GM21529 (cell line): ENCODE measurements at regions not wholly inside any gene's neighbourhood (a gene's known extent, or its start where the extent isn't known, plus 50 kb on each side); places are given as distances from the start of the nearest gene placed in this dataset.

Source experiments
- ATAC-seq: cut with Tn5 transposase; IDR thresholded peaks from one replicate; pipeline ENCODE4 v1.9.1; 2021; ENCODE audit not compliant: unreplicated experiment

GRCh38 chr21:27145134-27145798, 178.4 kb upstream of the ADAMTS5 start:
- ATAC-seq: no peak

DNA sequence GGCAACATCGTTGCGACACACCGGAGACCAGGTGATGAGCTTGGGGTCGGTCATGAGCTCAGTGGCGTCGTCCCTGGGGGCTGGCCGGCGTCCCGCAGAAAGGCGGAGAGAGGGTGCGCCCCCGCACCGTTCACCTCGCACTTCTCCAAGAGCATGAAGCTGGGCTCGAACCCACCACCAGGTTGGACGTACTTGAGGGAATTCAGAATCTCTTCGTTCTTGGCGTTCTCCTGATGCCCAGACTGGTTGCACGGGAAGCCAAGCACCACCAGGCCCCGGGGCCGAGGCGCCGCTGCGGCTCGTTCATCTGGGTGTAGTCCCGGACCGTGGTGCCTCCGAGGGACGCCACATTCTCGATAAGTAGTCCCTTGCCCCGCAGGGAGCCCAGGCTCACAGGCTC, 176.6 kb upstream of the ADAMTS5 start:
- no peak for ATAC-seq

DNA sequence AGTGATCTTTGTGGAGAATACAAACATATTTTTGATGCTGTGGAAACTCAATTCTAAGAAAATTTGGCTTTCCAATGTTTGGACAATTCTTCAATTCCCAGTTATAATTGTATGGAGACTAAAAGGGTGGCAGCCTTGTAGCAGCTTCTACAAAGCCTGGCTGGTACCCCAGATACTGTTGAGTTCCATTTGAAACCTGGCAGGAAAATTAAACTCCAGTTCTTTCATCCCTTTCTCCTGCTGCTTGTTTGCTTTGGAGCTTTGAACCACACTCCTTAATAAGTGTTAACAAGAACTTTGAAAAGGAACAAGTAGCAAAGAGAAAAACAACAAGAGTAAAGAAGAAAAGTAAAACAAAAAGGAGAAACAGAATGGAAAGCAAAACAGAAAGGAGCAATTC, 172.6 kb upstream of the ADAMTS5 start:
- ATAC-seq: no peak

GRCh38 chr21:27134516-27134915, 167.6 kb upstream of the ADAMTS5 start:
- no peak for ATAC-seq

DNA sequence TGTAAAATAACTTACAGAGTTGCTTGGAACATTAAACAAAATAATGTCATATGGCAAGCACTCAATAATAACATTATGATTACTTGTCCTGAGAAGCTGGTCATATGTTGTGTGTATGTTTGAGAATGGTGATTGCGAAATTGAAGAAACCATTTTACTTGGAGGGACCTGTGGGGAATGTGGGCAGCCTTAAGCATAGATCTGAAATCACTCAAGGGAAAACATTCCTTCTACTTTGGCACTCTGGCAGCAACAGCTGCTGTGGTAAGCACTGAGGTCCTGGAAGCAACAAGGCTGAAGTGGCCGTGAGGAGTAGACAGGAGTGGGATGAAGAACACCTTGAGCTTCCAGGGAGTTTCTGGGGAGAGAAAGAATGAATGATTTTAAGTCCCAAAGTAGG, 165.4 kb upstream of the ADAMTS5 start:
- ATAC-seq: no peak

DNA sequence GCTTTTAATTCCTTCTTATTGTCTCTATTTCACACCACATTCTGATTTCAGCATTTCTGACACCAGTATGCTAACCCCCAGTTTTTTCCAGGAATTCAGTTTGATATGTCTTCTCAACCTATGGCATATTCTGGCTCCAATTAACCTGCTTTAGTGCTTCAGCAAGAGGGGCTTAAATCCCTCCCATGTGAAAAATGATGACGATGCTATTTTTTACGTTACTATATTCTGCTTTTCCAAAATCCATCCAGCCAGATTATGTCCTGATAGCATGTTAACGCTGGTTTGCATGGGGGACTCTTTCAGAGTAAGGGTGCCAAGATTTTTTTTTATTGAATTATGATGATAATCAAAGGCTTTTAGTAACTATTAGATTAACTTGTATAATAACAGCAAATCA, 163.3 kb upstream of the ADAMTS5 start:
- no peak for ATAC-seq

DNA sequence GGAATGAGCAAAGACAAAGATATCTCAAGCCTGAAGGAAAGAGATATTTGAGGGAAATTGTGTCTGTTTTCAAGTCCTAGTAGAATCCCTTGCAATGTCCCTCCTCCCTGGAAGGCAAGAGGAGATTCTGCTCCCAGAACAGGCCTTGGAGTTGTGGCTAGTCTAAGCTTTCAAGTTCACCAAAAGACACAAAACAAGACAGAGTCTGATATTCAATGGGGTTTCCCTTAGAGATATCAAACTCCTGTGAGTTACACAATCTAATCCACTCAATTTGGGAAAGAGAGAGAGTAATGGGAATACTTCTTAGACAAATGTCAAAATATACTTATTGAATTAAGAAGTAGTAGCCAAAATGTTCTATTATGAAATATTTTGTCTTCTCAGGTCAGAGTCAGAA, 162.8 kb upstream of the ADAMTS5 start:
- no peak for ATAC-seq

DNA sequence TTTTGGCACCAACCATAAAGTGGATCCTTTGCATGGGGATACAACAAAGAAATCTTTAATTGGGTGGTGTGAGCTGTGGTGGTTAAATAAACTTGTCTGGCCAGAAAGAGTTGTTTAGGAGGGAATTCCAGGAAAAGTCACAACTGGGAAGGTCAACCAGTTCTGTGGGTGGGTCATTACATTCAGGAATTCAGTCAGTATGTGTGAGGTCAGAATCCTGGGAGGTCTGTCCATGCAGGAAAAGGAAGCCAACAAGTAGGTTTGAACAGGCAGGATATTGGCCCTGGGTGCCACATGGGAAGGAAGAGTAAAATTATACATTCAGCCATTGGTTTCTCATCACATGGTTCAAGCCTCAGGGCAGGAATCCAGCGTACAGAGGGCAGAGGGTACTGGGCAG, 162.3 kb upstream of the ADAMTS5 start:
- no peak for ATAC-seq

DNA sequence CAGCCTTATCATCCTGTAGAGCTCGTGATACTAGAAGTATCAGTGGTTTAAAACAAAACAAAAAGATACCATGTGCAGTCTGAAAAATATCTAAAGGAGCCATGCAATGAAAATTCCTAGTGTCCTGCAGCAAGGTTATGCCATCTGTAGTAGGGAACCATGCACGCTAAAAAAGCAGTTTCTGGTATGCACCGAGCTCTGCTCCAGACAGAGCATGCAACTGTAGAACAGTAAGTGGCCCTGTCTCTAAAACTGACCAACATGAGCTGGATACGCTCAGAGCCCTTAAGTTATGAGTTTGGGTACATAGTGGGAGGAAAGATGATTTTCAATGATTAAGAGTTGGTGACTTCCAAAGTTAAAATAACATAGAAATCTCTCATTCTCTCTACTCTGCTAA, 159.3 kb upstream of the ADAMTS5 start:
- no peak for ATAC-seq

- ATAC-seq: no peak
Measured at GRCh38 chr21:27122686-27123085, 155.8 kb upstream of the ADAMTS5 start.

DNA sequence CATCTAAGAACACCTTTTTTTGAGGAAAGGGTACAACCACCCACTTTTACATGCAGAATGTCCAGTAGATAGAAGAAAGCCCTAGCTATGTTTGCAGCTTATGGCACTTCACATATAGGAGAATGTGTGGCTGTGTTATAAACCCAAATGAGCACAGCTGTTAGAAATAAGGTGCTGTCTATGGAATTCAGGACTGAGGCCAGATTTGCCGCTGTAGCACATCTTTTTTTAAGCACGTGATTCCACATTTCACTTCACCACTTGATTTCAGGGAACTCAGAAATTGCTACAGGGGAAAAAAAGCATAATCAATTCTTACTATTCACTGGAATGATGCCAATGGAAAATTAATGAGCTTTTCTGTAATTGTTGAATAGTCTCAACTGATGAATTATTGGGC, 147.2 kb upstream of the ADAMTS5 start:
- ATAC-seq: no peak

- ATAC-seq: no peak
Measured at GRCh38 chr21:27112186-27112585, 145.3 kb upstream of the ADAMTS5 start.

DNA sequence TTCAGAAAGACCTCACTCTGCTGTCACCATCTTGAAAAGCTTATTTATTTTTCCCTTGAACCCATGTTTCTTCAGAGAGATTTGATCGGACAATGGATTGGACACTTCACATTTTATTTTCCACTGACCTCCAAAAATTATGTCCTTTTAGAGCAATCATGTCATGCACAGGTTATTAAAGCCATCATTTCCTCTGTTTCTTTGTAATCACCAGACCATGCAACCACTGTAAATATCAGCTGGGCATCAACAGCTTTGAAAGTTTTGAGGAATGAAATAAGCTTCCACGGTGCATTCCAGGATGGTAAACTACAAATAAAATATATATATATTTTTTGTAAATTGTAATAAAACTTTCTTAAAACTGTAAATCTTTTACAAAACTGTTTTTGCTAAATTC, 144.1 kb upstream of the ADAMTS5 start:
- ATAC-seq: no peak

- no peak for ATAC-seq
Measured at GRCh38 chr21:27108701-27109100, 141.8 kb upstream of the ADAMTS5 start.

- no peak for ATAC-seq
Measured at GRCh38 chr21:27108228-27108627, 141.3 kb upstream of the ADAMTS5 start.

GRCh38 chr21:27104846-27105431, 138.1 kb upstream of the ADAMTS5 start:
- ATAC-seq: no peak

DNA sequence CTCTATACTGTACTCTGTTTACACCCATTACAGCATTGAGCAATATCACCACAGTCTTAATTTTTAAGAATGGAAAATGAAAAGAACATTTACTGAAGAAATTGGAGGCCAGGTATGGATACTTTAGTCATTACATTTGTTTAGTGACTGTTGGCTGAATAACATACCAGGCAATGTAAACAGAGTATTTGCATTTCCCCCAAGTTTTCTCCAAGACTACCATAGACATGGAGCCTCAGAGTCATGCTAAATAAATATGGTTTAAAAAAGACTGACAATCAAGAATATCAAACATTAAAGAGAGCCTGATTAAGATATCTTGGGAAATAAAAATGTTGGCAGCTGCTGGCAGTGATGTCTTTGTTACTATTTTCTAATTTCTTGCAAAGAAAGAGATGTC, 136.9 kb upstream of the ADAMTS5 start:
- no peak for ATAC-seq

DNA sequence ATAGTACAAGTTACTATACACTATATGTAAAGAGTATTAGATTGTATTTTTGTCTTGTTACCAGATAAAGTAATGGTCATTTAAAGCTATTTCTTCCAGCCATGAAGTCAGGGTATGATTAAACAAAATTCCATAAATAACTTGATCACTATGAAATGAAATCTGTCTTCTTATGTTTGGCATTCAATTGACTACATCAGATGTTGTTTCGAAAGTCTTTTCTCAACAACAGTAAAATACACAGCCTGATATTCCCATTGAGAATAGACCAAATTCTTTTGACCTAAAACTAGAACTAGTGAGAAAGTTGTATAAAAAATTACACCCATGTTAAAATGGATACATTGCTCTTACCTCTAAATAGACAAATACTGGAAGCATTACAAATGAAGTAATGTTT, 134.6 kb upstream of the ADAMTS5 start:
- no peak for ATAC-seq

- ATAC-seq: no peak
Measured at GRCh38 chr21:27094184-27094948, 127.5 kb upstream of the ADAMTS5 start.

GRCh38 chr21:27086630-27087029, 119.7 kb upstream of the ADAMTS5 start:
- ATAC-seq: no peak

- no peak for ATAC-seq
Measured at GRCh38 chr21:27086186-27086585, 119.3 kb upstream of the ADAMTS5 start.

GRCh38 chr21:27085387-27085786, 118.5 kb upstream of the ADAMTS5 start:
- ATAC-seq: no peak
